Left lung (tissue), 4 donors: ENCODE measurements at regions not wholly inside any gene's neighbourhood (a gene's known extent, or its start where the extent isn't known, plus 50 kb on each side); places are given as distances from the start of the nearest gene placed in this dataset.
A peak's percentile ranks its signal among the peaks of the same experiment; 100 is the strongest.

Experiments used
- ATAC-seq: fragments of 200-7000 bp; cut with Tn5 transposase; one replicate; pipeline ENCODE4 v1.9.1; 2020; ENCODE audit warnings: moderate library complexity
- DNase-seq, 4 donors: peaks; one replicate each; pipeline ENCODE4 v3.0.0-alpha.2; 2013 to 2020
- H3K27ac ChIP-seq, 2 donors: fragments of 200-600 bp; sonication (generic) in 1 of 2; one replicate each; pipeline versions ENCODE4 v1.5.0 to v1.8.0; 2020 to 2021
- H3K27me3 ChIP-seq, 2 donors: fragments of 200-600 bp; sonication (generic) in 1 of 2; one replicate each; pipeline versions ENCODE4 v1.5.0 to v1.8.0; 2020 to 2021
- H3K36me3 ChIP-seq, 2 donors: fragments of 200-600 bp; sonication (generic) in 1 of 2; one replicate each; pipeline versions ENCODE4 v1.5.0 to v1.8.0; 2020 to 2021
- H3K4me1 ChIP-seq, 2 donors: fragments of 200-600 bp; one replicate each; pipeline ENCODE4 v1.8.0; 2021
- H3K4me3 ChIP-seq, 2 donors: fragments of 200-600 bp; sonication (generic) in 1 of 2; one replicate each; pipeline versions ENCODE4 v1.5.0 to v1.8.0; 2020 to 2021; ENCODE audit warnings: mild to moderate bottlenecking in 1 of 2
- H3K9me3 ChIP-seq, 2 donors: fragments of 200-600 bp; sonication (generic) in 1 of 2; one replicate each; pipeline versions ENCODE4 v1.5.0 to v1.8.0; 2020 to 2021
- CTCF ChIP-seq, 2 donors: fragments of 200-600 bp; sonication (generic) in 1 of 2; IDR thresholded peaks; one replicate each; pipeline versions ENCODE4 v1.5.0 to v1.8.0; 2021; ENCODE audit warnings: antibody characterized with exemption in 2 of 2
- intact Hi-C, 2 donors: fragments of 100-400 bp; cut with DNase I; formaldehyde crosslinking; loops; one replicate each; pipeline versions ENCODE4 v1.11.2 to v1.14.2; 2022
- donor health status: DM: no; HTN: yes; CAD: no.
- donor health status: DM: no; HTN: no; CAD: no.

- no peak for TF ChIP-seq CTCF (IDR thresholded peaks at IDR 0.05)
- no peak for ATAC-seq
- Histone ChIP-seq H3K27ac (no peak overlapping the region), H3K27me3 (no peaks in the 10 kb centered on the region), H3K9me3 (no peaks in the 10 kb centered on the region), H3K36me3 (no peaks in the 10 kb centered on the region), H3K4me1 (peaks cover 0 to 5% of the 10 kb centered on the region in 2 donors), H3K4me3 (no peak overlapping the region)
- no peak for DNase-seq
- intact Hi-C loops, result no loop called here
These were observed 124.1 kb upstream of the DST start for GRCh38 chr6:56766806-56767178.

- Histone ChIP-seq H3K4me3 (no peak overlapping the region), H3K9me3 (no peaks in the 10 kb centered on the region), H3K27me3 (no peaks in the 10 kb centered on the region), H3K27ac (no peak overlapping the region), H3K4me1 (peaks cover 0 to 5% of the 10 kb centered on the region in 2 donors), H3K36me3 (no peaks in the 10 kb centered on the region)
- peak in 1 of 4 donors; percentile 39 for DNase-seq
- no peak for ATAC-seq
- no peak for TF ChIP-seq CTCF (IDR thresholded peaks at IDR 0.05)
- intact Hi-C loops, result no loop called here
These were observed 123.6 kb upstream of the DST start for GRCh38 chr6:56766139-56766805.

- Histone ChIP-seq H3K27ac (no peak overlapping the region), H3K4me3 (no peak overlapping the region), H3K36me3 (no peaks in the 10 kb centered on the region), H3K27me3 (no peaks in the 10 kb centered on the region), H3K9me3 (no peaks in the 10 kb centered on the region), H3K4me1 (peaks cover 0 to 5% of the 10 kb centered on the region in 2 donors)
- ATAC-seq (no peak), DNase-seq (no peak)
- TF ChIP-seq CTCF (IDR thresholded peaks at IDR 0.05), result no peak
- intact Hi-C loops, result no loop called here
These were observed 122.8 kb upstream of the DST start for GRCh38 chr6:56765494-56765893.

GRCh38 chr6:56764081-56764566 is 121.4 kb upstream of the DST start:
- ATAC-seq (peak; percentile 95), DNase-seq (peak in 1 of 4 donors; percentile 53)
- H3K4me3 ChIP-seq, result no peak overlapping the region
- no peaks in the 10 kb centered on the region for H3K36me3 ChIP-seq
- peak in 1 of 2 donors; percentile 12 for TF ChIP-seq CTCF (IDR thresholded peaks at IDR 0.05)
- H3K9me3 ChIP-seq, result no peaks in the 10 kb centered on the region
- peaks cover 0 to 5% of the 10 kb centered on the region in 2 donors for H3K4me1 ChIP-seq
- H3K27ac ChIP-seq, result peak overlapping the region in 1 of 2 donors; percentile 49
- intact Hi-C loops, result no loop called here
- H3K27me3 ChIP-seq, result no peaks in the 10 kb centered on the region

- H3K27me3 ChIP-seq, result no peaks in the 10 kb centered on the region
- DNase-seq (no peak), ATAC-seq (no peak)
- intact Hi-C loops, result no loop called here
- H3K4me3 ChIP-seq, result no peak overlapping the region
- no peak overlapping the region for H3K27ac ChIP-seq
- H3K36me3 ChIP-seq, result no peaks in the 10 kb centered on the region
- no peaks in the 10 kb centered on the region for H3K9me3 ChIP-seq
- TF ChIP-seq CTCF (IDR thresholded peaks at IDR 0.05), result no peak
- peaks cover 8 to 15% of the 10 kb centered on the region in 2 donors for H3K4me1 ChIP-seq
These were observed 119.0 kb upstream of the DST start for GRCh38 chr6:56761651-56762050.
